Glutamatergic neuron (in vitro differentiated cells): ENCODE measurements at regions not wholly inside any gene's neighbourhood (a gene's known extent, or its start where the extent isn't known, plus 50 kb on each side); places are given as distances from the start of the nearest gene placed in this dataset.
"Not testable (repeated sequence)": the region's sequence is repeated elsewhere in the genome, so short reads cannot be mapped to it uniquely, and the experiment has no call there.

Experiments
- DNase-seq: peaks from one replicate; pipeline ENCODE4 v3.0.0; 2022
- H3K27ac Mint-ChIP-seq: one replicate; pipeline ENCODE4 v1.8.0; 2020; ENCODE audit warnings: mild to moderate bottlenecking, mixed read lengths, inconsistent platforms; ENCODE audit not compliant: unreplicated experiment
- H3K27me3 Mint-ChIP-seq: one replicate; pipeline ENCODE4 v1.8.0; 2020; ENCODE audit warnings: mild to moderate bottlenecking, moderate library complexity, mixed read lengths, inconsistent platforms; ENCODE audit not compliant: unreplicated experiment
- H3K36me3 Mint-ChIP-seq: one replicate; pipeline ENCODE4 v1.8.0; 2020; ENCODE audit warnings: mild to moderate bottlenecking, mixed read lengths, inconsistent platforms; ENCODE audit not compliant: unreplicated experiment
- H3K4me1 Mint-ChIP-seq: one replicate; pipeline ENCODE4 v1.8.0; 2020; ENCODE audit warnings: mild to moderate bottlenecking, low read depth, mixed read lengths, inconsistent platforms; ENCODE audit not compliant: unreplicated experiment
- H3K4me3 Mint-ChIP-seq: one replicate; pipeline ENCODE4 v1.8.0; 2020; ENCODE audit warnings: mild to moderate bottlenecking, mixed read lengths, inconsistent platforms; ENCODE audit not compliant: unreplicated experiment
- H3K9me3 Mint-ChIP-seq: one replicate; pipeline ENCODE4 v1.8.0; 2020; ENCODE audit warnings: mild to moderate bottlenecking, moderate library complexity, mixed read lengths, inconsistent platforms; ENCODE audit not compliant: unreplicated experiment
- CTCF ChIP-seq: fragments of 200-600 bp; sonication (generic); IDR thresholded peaks from one replicate; pipeline ENCODE4 v1.5.0; 2021; ENCODE audit not compliant: partially characterized antibody, unreplicated experiment

GRCh38 chrX:39063037-39063436 lies 261.8 kb downstream of the MID1IP1 start:
- peaks cover 9% of the 10 kb centered on the region for H3K36me3 Mint-ChIP-seq
- H3K9me3 Mint-ChIP-seq: peaks cover 9% of the 10 kb centered on the region
- H3K27me3 Mint-ChIP-seq: peaks cover 3% of the 10 kb centered on the region
- no peak for DNase-seq
- no peak overlapping the region for H3K27ac Mint-ChIP-seq
- H3K4me1 Mint-ChIP-seq: peaks cover 2% of the 10 kb centered on the region
- TF ChIP-seq CTCF: no peak
- no peak overlapping the region for H3K4me3 Mint-ChIP-seq

- H3K4me1 Mint-ChIP-seq: peaks cover 2% of the 10 kb centered on the region
- H3K27me3 Mint-ChIP-seq: peaks cover 3% of the 10 kb centered on the region
- H3K27ac Mint-ChIP-seq: no peak overlapping the region
- H3K4me3 Mint-ChIP-seq: no peak overlapping the region
- H3K9me3 Mint-ChIP-seq: peaks cover 7% of the 10 kb centered on the region
- no peak for TF ChIP-seq CTCF
- DNase-seq: no peak
- H3K36me3 Mint-ChIP-seq: peaks cover 9% of the 10 kb centered on the region
These were observed 262.4 kb downstream of the MID1IP1 start for GRCh38 chrX:39063702-39064101.

GRCh38 chrX:39065051-39065871 lies 264.0 kb downstream of the MID1IP1 start:
- H3K36me3 Mint-ChIP-seq: peaks cover 9% of the 10 kb centered on the region
- DNase-seq: peak; percentile 15
- no peak overlapping the region for H3K27ac Mint-ChIP-seq
- TF ChIP-seq CTCF: no peak
- H3K27me3 Mint-ChIP-seq: peaks cover 3% of the 10 kb centered on the region
- H3K9me3 Mint-ChIP-seq: peaks cover 7% of the 10 kb centered on the region
- H3K4me3 Mint-ChIP-seq: peak overlapping the region; percentile 25
- H3K4me1 Mint-ChIP-seq: peaks cover 2% of the 10 kb centered on the region

GRCh38 chrX:39067866-39068265 lies 266.6 kb downstream of the MID1IP1 start:
- no peak for DNase-seq
- Mint-ChIP-seq H3K36me3 (no peaks in the 10 kb centered on the region), H3K27me3 (no peaks in the 10 kb centered on the region), H3K4me3 (no peak overlapping the region), H3K27ac (no peak overlapping the region), H3K4me1 (peaks cover 2% of the 10 kb centered on the region), H3K9me3 (no peaks in the 10 kb centered on the region)
- TF ChIP-seq CTCF: no peak

GRCh38 chrX:39068634-39069033 lies 267.4 kb downstream of the MID1IP1 start:
- not testable (repeated sequence) for H3K27me3 Mint-ChIP-seq, H3K9me3 Mint-ChIP-seq

More at GRCh38 chrX:39068634-39069033, 267.4 kb downstream of the MID1IP1 start:
- H3K4me1 Mint-ChIP-seq, H3K27ac Mint-ChIP-seq, DNase-seq, H3K4me3 Mint-ChIP-seq, H3K36me3 Mint-ChIP-seq: not testable (repeated sequence)
